NCI-H146 treated with DMSO at 0.1 percent for 48 hours (cell line): ENCODE measurements at regions not wholly inside any gene's neighbourhood (a gene's known extent, or its start where the extent isn't known, plus 50 kb on each side); places are given as distances from the start of the nearest gene placed in this dataset.
A peak's percentile ranks its signal among the peaks of the same experiment; 100 is the strongest.
"Not testable (repeated sequence)": the region's sequence is repeated elsewhere in the genome, so short reads cannot be mapped to it uniquely, and the experiment has no call there.

ENCODE experiments used
- DNase-seq: peaks from one replicate; lab custom pipeline; 2025; ENCODE audit not compliant: unreplicated experiment; lab: John Stamatoyannopoulos, UW

DNA sequence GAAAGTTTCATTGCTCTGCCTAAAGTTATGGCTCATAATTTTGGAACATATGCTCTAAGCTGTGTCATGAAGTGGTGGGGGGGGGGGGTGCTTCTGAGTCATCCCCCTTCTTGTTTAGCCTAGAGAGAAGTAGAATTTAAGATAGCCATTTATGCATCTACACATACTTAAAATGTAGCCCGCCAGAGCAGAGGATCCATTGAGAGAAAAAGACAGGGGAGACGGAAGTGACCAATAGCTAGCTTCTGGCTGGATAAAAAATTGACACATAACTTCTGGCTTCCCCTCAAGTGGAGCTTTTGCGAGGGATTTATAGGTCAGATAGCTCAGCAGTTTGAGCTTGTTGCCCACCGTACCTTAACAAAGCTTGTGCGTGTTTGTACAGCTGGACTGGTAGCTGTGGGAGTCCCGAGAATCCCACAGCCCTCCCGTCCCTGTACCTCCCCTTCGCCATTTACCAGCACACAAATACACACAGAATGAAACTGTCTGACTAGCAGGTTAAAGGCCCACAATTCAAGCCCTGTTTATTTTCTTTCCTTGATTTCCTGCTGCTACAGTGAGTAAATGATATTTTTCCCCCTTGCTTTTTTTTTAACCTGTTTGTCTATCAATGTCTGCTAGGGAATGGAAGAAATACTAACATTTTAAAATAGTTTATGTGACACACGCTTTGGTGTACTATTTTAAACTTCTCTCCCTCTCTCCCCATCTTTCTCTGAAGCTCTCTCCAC, 232.6 kb upstream of the FERD3L start:
- peak; percentile 85 for DNase-seq

DNA sequence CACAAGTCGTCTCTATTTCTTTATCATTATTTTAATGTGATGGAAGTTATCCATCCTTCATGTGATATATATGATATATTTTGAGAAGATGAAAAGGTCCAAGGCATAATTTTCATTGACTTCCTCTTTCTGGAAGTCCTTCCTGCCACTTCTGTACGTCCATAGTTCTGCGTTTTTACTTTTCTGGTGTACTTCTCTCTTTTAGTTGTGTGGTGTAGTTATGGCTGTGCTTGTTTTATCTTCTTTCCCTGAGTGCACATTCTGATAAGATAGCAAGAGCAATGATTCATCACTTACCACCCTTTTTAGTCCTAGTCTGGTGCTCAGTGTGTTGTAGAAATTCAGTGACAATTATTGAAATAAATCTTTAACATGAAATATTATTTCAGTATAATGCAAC, 231.3 kb upstream of the FERD3L start:
- DNase-seq, result no peak

DNA sequence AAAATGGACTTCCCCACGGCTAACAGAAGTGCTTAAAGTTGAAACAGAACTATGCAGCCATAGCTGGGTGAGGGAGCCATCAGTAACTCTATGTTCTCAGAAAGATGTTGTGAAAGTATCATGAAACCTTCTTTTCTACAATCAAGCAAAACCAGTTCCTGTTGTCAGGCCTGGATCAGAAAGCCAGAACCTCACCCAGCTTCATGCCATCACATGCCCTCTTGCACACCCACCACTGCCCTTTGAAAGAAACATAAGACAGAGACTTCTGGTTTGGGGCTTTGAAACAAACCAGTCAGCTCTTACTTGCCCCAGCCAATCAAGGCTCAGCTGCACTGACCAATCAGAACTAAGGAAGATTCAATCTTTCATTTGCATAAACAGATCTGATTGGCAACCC, 230.8 kb upstream of the FERD3L start:
- DNase-seq, result no peak

DNA sequence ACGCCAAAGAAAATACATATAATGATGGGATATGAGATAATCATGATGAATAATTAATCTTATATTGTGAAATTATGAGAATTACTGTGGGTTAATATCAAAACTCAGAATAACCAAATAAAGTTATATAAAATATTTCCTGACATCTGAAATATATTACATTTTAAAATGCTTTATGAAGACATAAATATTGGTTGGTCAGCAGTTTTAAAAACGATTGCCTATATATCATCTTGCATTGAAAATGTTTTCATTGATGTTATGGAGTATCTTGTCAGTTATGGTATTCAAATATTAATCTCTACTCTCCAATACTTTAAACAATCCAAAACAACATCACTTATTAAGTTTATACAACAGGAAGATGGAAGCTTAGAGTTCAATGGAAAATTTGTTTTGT, 228.1 kb upstream of the FERD3L start:
- DNase-seq, result no peak

DNA sequence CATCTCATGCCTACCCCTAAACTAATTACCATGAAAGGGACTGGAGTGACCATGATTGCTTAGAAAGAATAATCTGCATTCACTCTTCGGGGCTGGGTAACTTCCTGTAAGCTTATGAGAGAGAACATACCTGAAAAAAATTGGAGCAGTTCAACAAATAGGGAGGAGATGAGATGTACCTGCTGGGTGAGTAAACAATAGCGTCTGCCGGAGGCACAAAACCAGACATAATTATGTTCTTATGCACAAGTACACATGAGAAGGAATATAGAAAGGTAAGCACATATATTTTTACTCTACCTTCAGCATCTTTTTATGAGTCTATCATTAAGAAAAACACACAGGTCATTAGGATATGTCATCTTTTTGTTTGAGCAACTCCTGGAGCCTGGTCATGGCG, 224.6 kb upstream of the FERD3L start:
- DNase-seq, result peak; percentile 96

DNA sequence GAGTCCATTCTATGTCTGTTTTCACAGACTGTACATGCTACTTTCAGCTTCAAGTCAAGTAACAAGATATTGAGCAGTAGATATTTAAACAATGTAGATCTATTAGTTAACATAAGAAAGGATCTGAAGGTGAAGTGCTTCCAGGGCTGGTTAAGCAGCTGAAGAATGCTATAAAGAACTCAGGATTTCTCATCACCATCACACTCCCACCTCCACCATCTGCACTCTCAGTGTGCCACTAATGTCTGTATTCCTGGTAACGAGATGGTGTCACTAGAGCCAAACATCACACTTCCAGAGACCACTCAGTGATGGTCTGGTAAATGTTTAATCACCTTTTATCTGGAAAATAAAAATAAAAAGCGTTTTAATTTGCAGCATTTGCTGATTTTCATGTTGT, 224.0 kb upstream of the FERD3L start:
- DNase-seq, result no peak

DNA sequence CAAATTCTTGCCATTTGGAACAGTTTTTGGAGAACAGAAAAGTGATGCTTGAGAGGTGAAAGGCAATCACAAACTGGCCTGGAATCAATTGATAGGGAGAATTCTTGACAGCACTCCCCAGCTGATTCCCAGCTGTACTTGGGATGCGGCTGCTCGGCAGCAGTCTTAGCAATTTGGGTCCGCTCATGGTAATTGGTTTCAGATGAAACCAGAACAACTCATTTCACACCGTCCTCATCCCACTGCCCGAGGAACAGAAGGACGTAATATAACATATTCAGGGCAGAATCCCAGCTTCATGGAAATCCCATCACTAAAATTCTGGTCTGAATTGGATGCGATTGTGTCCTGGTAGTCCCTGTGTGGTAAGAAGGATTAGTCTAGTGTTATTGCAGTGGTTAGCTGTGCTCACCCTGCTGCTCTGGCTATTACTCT, 223.3 kb upstream of the FERD3L start:
- DNase-seq, result no peak

DNA sequence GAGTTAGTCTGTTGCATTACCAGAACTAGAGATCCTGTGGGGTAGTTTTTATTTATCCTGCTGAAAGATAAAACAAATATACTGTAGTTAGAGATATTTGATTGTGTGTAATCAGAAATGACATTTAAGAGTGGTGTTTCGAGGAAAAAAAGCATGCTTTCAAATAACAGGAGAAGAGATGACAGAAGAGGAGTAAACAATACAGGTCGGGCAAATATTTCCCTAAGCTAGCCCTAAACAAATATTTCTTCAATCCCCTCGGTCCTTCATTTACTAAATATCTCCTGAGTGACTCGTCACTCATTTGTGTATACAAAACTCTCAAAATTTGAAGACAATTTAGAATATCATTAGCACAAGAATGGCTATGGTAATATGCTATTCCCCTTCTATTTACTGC, 219.7 kb upstream of the FERD3L start:
- DNase-seq, result no peak

DNA sequence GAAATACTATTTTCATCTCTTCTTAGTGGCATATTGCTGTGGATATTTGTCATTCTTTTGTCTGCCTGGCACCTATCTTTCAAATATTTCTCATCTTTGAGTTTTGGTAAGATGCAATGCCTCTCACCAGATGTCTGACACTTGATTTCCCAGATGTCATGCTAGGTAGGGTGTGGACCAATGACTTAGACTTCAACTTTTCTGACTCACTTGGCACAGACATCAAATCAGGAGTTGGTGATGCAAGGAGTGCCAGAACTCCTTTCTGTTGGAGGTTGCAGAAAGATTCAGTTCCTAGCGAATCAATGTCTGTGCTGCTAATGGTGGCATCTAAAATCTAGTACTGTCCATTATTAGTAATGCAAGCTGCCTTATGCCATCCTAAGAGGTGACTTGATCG, 216.9 kb upstream of the FERD3L start:
- no peak for DNase-seq

DNA sequence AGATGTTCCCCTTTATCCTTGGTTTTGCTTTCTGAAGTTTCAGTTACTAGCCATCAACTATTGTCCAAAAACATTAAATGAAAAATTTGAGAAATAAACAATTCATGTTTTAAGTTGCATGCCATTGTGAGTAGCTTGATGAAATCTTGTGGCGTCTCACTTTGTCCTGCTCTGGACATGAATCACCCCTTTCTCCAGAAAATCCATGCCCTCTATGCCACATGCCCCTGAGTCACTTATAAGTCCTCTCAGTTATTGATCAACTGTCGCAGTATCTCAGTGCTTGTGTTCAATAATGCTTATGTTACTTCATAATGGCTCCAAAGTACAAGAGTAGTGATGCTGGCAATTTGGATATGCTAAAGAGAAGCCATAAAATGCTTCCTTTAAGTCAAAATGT, 208.0 kb upstream of the FERD3L start:
- no peak for DNase-seq

DNA sequence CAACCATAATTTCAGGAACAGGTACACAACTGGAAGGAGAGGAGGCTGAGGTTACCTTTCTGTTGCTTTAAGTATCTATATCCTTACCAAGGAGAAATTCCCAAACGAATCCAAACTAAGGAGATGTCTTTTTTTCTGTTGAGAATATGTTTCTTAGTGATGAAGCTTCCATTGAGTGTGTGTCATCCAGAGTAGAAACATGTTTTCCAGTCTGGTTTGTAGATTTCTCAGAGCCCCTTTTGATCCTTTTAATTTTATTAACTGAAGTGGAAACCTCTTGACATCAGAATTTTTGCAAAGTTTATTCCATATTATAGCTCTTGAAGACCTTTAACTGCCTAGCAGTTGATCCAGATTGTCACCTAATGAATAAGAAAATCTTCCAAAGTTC, 207.1 kb upstream of the FERD3L start:
- no peak for DNase-seq

DNA sequence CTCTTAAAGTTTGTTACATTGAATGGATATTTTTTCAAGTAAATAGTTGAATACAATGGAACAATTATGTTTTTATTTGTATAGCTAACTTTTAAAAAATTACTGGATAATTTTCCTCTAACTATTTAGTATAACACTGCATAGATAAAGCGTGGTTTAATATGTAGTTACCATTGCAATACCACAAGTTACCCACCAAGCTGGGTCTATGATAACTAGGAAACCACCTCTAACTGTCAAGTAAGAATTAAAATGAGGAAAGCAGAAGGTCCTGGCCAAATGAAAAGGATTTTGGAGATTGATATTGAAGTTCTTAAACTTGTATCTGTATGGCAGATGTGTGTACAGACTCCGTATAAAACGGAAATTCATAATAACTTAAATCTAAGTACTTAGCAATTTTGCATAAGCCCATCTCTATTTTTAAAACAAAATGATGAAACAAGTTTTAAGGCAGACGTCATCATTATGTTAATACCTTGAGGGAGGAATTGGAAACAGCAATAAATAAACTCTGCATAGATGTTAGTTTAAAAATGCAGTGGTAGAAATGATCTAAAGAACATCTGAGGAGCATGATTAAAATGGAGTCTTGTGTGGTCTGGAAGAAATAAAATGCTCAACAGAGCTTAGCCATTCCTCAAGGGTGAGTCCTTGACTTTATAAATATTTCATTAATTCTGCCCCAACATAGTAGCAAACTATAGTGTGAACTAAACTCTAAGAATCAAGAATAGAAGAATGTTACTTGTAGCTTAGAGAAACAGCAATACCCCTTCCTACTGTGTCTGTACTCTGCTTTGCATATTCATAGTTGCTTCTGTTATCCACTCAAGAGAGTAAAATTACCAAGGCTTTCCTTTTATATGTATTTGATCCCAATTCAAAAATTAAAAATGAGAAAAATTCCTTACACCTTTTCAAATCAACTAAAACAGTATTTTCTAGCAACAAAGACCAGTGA, 206.4 kb upstream of the FERD3L start:
- DNase-seq, result no peak

DNA sequence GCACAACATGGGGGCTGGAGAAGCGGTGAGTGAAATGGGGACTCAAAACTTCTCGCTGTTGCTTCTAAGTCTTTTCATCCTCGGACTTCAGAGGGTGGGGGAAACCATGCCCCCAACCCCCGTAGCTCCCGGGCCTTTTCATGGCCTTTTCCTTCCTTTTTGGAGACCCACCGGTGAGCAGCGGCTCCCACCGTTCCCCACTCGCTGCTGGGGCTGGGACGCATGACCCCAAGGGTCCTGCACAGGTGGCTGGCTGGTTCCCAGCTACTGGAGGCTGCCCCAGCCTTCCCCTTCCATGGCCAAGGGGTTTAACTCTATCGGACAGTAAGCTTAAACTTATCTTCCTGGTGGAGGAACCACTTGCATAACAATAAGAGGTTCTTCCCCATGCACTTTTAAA, 194.3 kb upstream of the FERD3L start:
- DNase-seq, result no peak

DNA sequence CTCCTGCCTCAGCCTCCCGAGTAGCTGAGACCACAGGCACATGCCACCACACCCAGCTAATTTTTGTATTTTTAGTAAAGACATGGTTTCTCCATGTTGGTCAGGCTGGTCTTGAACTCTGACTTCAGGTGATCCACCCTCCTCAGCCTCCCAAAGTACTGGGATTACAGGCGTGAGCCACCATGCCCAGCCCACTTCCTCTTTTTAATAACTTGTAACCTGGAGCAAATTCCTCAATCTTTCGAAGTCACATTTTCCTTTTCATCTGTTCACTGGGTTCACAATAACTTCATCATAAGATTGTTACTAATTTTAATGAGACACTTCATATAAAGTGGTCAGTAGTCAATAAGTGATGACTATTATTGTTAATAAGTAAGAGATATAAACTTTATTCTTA, 193.3 kb upstream of the FERD3L start:
- DNase-seq, result not testable (repeated sequence)

DNA sequence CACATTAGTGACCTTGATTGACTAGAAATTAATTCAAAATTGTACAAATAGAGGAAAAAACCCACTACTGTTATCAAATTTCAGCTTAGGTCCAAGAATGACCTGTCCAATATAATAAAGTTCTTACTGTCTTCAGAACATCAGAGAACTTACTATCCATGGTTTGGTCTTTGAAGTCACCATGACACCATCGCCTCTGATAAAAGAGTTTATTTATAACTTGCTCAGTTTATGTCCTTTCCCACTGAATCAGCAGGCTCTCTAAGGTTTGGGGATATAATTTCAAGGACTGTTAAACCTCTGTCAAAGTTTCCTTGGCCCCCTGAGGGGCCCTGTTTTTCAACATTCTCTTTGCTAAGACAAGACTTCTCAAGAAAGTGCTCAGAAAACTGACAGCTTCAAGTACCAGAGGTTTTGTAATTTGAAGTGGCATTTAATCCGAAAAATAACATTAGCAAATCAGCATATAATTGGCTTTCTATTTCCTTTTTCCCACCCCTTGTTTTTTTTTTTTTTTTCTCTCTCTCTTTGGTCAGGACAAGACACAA, 191.7 kb upstream of the FERD3L start:
- no peak for DNase-seq

DNA sequence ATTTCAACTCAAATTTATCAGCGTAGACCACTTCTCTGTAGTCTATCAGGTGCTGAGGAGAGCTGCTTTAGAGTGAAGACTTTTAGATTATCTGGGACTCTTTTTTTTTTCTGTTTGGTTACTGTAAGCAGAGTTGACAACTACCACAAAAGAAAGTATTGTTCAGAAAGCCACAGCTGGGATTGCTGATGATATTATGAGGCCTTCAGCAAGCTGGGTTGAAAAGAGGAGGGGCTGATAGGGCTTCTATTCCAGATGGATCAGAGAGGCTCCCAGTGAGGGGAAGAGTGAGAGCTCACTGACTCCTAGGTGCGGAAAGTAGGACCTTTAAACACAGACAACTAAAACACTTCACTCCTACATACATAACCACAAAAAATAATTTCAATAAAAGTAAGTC, 188.5 kb upstream of the FERD3L start:
- DNase-seq, result no peak

DNA sequence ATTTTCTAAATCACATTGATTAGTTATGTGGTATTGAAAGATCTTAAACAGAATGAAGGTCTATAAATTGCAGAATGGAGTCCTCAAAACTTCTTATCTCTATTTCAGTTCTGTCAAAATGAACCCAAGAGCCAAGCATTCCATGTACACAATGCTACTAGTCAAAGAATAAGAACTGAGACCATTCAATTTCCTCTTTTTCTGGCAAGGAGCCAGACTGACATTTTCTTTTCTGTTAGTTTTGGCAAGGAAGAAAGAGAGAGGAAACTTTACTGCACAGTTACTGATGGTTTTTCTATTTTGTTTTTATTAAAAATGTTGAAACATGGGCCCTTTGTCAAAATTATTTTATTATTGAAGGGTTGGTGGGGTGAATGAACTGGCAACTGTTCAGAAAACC, 181.8 kb upstream of the FERD3L start:
- DNase-seq, result no peak

DNA sequence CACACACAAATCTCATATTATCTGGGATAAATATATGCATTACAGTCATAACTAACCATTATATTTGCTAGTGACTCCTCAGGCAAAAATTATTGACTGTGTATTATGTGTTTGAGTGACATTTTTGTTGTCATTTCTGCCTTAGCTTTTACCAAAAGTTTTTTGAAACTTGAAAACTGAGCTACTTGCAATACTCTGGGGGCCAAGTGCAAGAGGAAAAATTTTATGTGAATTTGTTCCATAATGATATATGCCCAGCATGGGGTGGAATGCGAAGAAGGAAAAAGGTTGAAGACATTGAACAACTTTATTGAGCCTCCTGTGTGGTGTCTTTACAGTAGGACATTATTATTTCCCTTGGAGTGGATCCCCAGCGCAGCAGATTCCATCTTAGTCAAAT, 176.8 kb upstream of the FERD3L start:
- no peak for DNase-seq

DNA sequence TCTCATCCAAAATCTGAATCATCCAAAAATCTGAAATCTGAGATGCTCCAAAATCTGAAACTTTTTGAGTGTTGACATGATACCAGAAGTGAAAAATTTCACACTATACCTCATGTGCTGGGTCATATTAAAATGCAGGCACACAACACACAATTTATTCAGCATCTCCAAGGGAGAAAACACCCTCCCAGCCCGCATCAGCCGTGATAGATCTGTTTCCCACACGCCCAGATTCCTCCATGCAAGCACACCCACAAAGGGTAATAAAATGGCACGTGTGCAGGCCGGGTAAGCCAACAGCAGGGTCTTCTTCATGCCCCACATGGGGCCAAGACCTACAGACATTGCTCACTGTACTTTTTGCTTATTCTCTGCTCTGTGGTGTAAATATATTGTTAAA, 173.1 kb upstream of the FERD3L start:
- no peak for DNase-seq

DNA sequence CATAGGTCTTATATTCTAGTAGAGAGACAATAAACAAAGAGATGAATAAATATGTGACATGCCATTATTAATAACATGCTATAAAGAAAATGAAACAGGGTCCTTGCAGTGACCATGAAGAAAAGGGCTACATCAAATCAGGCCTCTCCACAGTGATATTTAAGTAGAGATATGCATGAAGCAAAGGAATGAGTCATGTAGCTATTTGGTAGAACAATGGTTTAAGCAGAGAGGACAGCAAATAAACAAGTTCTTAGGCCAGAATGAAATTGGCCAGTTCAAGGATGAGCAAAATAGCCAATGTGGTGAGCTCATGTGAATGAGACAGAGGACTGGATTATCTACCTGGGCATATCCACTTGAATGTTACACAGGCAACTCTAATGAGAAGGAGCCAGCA, 172.2 kb upstream of the FERD3L start:
- DNase-seq, result no peak

DNA sequence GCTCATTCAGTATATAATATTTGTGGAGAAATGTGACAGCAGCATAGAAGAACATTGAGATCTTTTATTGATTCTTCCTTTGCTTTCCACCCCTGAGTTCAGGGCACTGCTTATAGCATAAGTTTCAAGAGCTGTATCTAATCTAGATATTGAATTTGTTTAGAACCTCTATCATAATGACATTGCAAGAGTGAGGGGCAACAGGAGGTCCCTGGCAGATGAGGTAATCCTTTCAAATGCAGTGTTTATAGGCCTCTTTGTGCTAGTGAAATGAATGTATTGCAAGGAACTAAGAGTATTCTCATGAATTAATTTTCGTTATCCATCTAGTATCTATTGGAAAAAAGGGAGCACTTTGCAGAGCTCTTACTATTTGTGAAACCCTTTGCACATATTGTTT, 167.2 kb upstream of the FERD3L start:
- no peak for DNase-seq

DNA sequence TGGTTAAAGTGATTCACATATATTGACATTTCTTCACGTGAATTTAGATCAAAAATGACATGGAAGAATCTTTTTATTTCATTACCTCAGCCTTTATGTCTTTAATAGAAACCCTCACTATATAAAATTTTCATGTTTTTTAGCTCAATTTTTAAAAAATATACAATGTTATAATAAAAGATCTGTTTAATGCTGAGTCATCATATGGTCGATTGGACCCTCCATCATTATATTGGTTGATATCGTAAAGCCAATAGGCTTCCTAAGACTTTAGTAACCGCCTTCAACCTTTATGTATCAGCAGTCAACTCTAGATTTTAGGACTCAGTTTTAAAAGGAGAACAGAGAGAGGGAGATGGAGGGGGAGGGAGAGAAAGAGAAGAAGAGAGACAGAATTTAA, 162.3 kb upstream of the FERD3L start:
- DNase-seq, result no peak
